Neuronal stem cell (in vitro differentiated cells): ENCODE measurements at regions not wholly inside any gene's neighbourhood (a gene's known extent, or its start where the extent isn't known, plus 50 kb on each side); places are given as distances from the start of the nearest gene placed in this dataset.

ENCODE experiments used
- DNase-seq: peaks from one replicate; pipeline ENCODE4 v3.0.0-alpha.2; 2013; ENCODE audit warnings: low spot score
- H2AFZ ChIP-seq: one replicate; pipeline ENCODE4 v1.6.1; 2013; ENCODE audit warnings: mild to moderate bottlenecking, low read length, inconsistent platforms
- H2AK5ac ChIP-seq: 2 replicates; pipeline ENCODE4 v1.6.1; 2013; ENCODE audit warnings: low read depth, mild to moderate bottlenecking, inconsistent platforms, low read length, moderate library complexity, mixed read lengths
- H2BK120ac ChIP-seq: 2 replicates; pipeline ENCODE4 v1.6.1; 2013; ENCODE audit warnings: low read depth, mild to moderate bottlenecking, inconsistent platforms, low read length, moderate library complexity, mixed read lengths
- H2BK12ac ChIP-seq: one replicate; pipeline ENCODE4 v1.6.1; 2013; ENCODE audit warnings: low read length, inconsistent platforms
- H2BK15ac ChIP-seq: 2 replicates; pipeline ENCODE4 v1.6.1; 2013; ENCODE audit warnings: mild to moderate bottlenecking, low read length, inconsistent platforms, mixed read lengths
- H2BK5ac ChIP-seq: one replicate; pipeline ENCODE4 v1.6.1; 2013; ENCODE audit warnings: inconsistent platforms, mild to moderate bottlenecking, low read length, moderate library complexity
- H3K14ac ChIP-seq: one replicate; pipeline ENCODE4 v1.6.1; 2013; ENCODE audit warnings: low read length, inconsistent platforms
- H3K18ac ChIP-seq: 2 replicates; pipeline ENCODE4 v1.6.1; 2013; ENCODE audit warnings: low read length, inconsistent platforms
- H3K23ac ChIP-seq: 2 replicates; pipeline ENCODE4 v1.6.1; 2013; ENCODE audit warnings: low read depth, mild to moderate bottlenecking, mixed read lengths, low read length, inconsistent platforms; ENCODE audit not compliant: poor library complexity
- H3K27ac ChIP-seq: replicated peaks from 3 replicates; pipeline ENCODE4 v1.5.1; 2013; ENCODE audit warnings: low read length, inconsistent platforms
- H3K27me3 ChIP-seq, 3 experiments: 2 replicates each; pipeline ENCODE4 v1.6.1; 2013; ENCODE audit warnings: low read length in 3 of 3, mild to moderate bottlenecking in 2 of 3, inconsistent platforms in 1 of 3, low read depth in 1 of 3, mixed read lengths in 1 of 3, moderate library complexity in 1 of 3; ENCODE audit not compliant: control insufficient read depth in 3 of 3, insufficient read depth in 3 of 3
- H3K36me3 ChIP-seq, 2 donors: replicated peaks in 1 of 2; 2 replicates each; pipeline ENCODE4 v1.6.1; 2013; ENCODE audit warnings: low read length in 2 of 2; ENCODE audit not compliant: control insufficient read depth in 2 of 2, insufficient read depth in 2 of 2
- H3K4ac ChIP-seq: 2 replicates; pipeline ENCODE4 v1.6.1; 2013; ENCODE audit warnings: inconsistent platforms, mild to moderate bottlenecking, low read length, moderate library complexity
- H3K4me1 ChIP-seq, 2 donors: 1 replicate in 1 of 2; 2 replicates in 1 of 2; pipeline ENCODE4 v1.6.1; 2013; ENCODE audit warnings: low read length in 2 of 2, low read depth in 1 of 2; ENCODE audit not compliant: control insufficient read depth in 2 of 2, insufficient read depth in 1 of 2
- H3K4me2 ChIP-seq: one replicate; pipeline ENCODE4 v1.6.1; 2013; ENCODE audit warnings: mild to moderate bottlenecking, low read length, inconsistent platforms; ENCODE audit not compliant: insufficient read depth, poor library complexity, severe bottlenecking
- H3K4me3 ChIP-seq, 2 donors: 2 replicates each; pipeline ENCODE4 v1.5.1; 2013; ENCODE audit warnings: low read length in 2 of 2, mild to moderate bottlenecking in 2 of 2, inconsistent platforms in 1 of 2, moderate library complexity in 1 of 2
- H3K79me1 ChIP-seq: one replicate; pipeline ENCODE4 v1.6.1; 2013; ENCODE audit warnings: low read depth, mild to moderate bottlenecking, inconsistent platforms, low read length, moderate library complexity
- H3K9ac ChIP-seq: one replicate; pipeline ENCODE4 v1.6.1; 2013; ENCODE audit warnings: mild to moderate bottlenecking, low read depth, low read length, inconsistent platforms; ENCODE audit not compliant: poor library complexity
- H3K9me3 ChIP-seq, 2 donors: replicated peaks in 1 of 2; 2 replicates each; pipeline versions ENCODE3 to v1.6.1; 2013; ENCODE audit warnings: low read length in 2 of 2, mild to moderate bottlenecking in 2 of 2, inconsistent platforms in 1 of 2, low read depth in 1 of 2, mixed read lengths in 1 of 2, moderate library complexity in 1 of 2; ENCODE audit not compliant: control insufficient read depth in 2 of 2, insufficient read depth in 1 of 2
- H4K8ac ChIP-seq: one replicate; pipeline ENCODE4 v1.6.1; 2013; ENCODE audit warnings: low read depth, mild to moderate bottlenecking, inconsistent platforms, low read length, moderate library complexity
- H4K91ac ChIP-seq: one replicate; pipeline ENCODE4 v1.6.1; 2013; ENCODE audit warnings: low read length, low read depth, mild to moderate bottlenecking, inconsistent platforms; ENCODE audit not compliant: poor library complexity
- WGBS, 2 donors: extraction: QIAGEN DNeasy Blood & Tissue Kit; methylation state at CpG; one replicate each; pipeline ENCODE4 v1.1.7; 2013; ENCODE audit warnings: missing lambda C conversion rate in 2 of 2, mixed read lengths in 1 of 2; ENCODE audit not compliant: insufficient read length in 2 of 2, insufficient replicate concordance in 1 of 2; ENCODE audit errors: extremely low coverage in 2 of 2; 5-methylcytosine and 5-hydroxymethylcytosine counted together

- WGBS, 2 donors, result no CpG with 5 or more reads among the region's 5 CpGs
Observed at GRCh38 chrX:39247536-39247935, 446.3 kb downstream of the MID1IP1 start.

GRCh38 chrX:39248330-39248729 is 447.1 kb downstream of the MID1IP1 start:
- Histone ChIP-seq H4K8ac (no peak overlapping the region), H2BK5ac (no peak overlapping the region), H2BK12ac (no peak overlapping the region), H3K4ac (no peak overlapping the region), H3K9me3 (no peaks in the 10 kb centered on the region), H2AK5ac (no peak overlapping the region), H3K27me3 (no peaks in the 10 kb centered on the region), H3K9ac (no peak overlapping the region), H3K4me2 (no peak overlapping the region), H3K18ac (no peak overlapping the region), H2AFZ (no peak overlapping the region), H2BK15ac (no peak overlapping the region), H4K91ac (no peak overlapping the region), H2BK120ac (no peak overlapping the region), H3K23ac (no peak overlapping the region), H3K79me1 (no peaks in the 10 kb centered on the region), H3K4me1 (no peaks in the 10 kb centered on the region), H3K14ac (no peak overlapping the region), H3K4me3 (no peak overlapping the region), H3K27ac (no peak overlapping the region), H3K36me3 (no peaks in the 10 kb centered on the region)
- DNase-seq, result no peak
- no CpG with 5 or more reads among the region's 3 CpGs for WGBS, 2 donors

More at GRCh38 chrX:39247536-39247935, 446.3 kb downstream of the MID1IP1 start:
- no peak for DNase-seq
- Histone ChIP-seq H3K14ac (no peak overlapping the region), H2AFZ (no peak overlapping the region), H3K36me3 (no peaks in the 10 kb centered on the region), H3K9ac (no peak overlapping the region), H2AK5ac (no peak overlapping the region), H3K27me3 (no peaks in the 10 kb centered on the region), H3K9me3 (no peaks in the 10 kb centered on the region), H3K23ac (no peak overlapping the region), H2BK15ac (no peak overlapping the region), H3K27ac (no peak overlapping the region), H2BK5ac (no peak overlapping the region), H3K18ac (no peak overlapping the region), H3K4me1 (no peaks in the 10 kb centered on the region), H3K4me3 (no peak overlapping the region), H3K4ac (no peak overlapping the region), H2BK12ac (no peak overlapping the region), H3K79me1 (no peaks in the 10 kb centered on the region), H4K8ac (no peak overlapping the region), H4K91ac (no peak overlapping the region), H2BK120ac (no peak overlapping the region), H3K4me2 (no peak overlapping the region)

- Histone ChIP-seq H2AK5ac (no peak overlapping the region), H2BK5ac (no peak overlapping the region), H3K4me1 (no peaks in the 10 kb centered on the region), H3K36me3 (no peaks in the 10 kb centered on the region), H3K4ac (no peak overlapping the region), H3K4me2 (no peak overlapping the region), H2BK120ac (no peak overlapping the region), H3K18ac (no peak overlapping the region), H4K91ac (no peak overlapping the region), H3K27ac (no peak overlapping the region), H4K8ac (no peak overlapping the region), H3K79me1 (no peaks in the 10 kb centered on the region), H3K4me3 (no peak overlapping the region), H3K9ac (no peak overlapping the region), H2BK12ac (no peak overlapping the region), H3K23ac (no peak overlapping the region), H2BK15ac (no peak overlapping the region), H3K14ac (no peak overlapping the region), H3K9me3 (no peaks in the 10 kb centered on the region), H2AFZ (no peak overlapping the region), H3K27me3 (no peaks in the 10 kb centered on the region)
- no peak for DNase-seq
Observed at GRCh38 chrX:39249999-39250398, 448.7 kb downstream of the MID1IP1 start.

GRCh38 chrX:39251995-39252394 is 450.7 kb downstream of the MID1IP1 start:
- Histone ChIP-seq H2AFZ (no peak overlapping the region), H2BK15ac (no peak overlapping the region), H3K27me3 (no peaks in the 10 kb centered on the region), H3K9me3 (no peaks in the 10 kb centered on the region), H3K27ac (no peak overlapping the region), H4K8ac (no peak overlapping the region), H3K79me1 (no peaks in the 10 kb centered on the region), H3K23ac (no peak overlapping the region), H2AK5ac (no peak overlapping the region), H2BK12ac (no peak overlapping the region), H3K9ac (no peak overlapping the region), H3K4me3 (no peak overlapping the region), H3K18ac (no peak overlapping the region), H3K4me1 (no peaks in the 10 kb centered on the region), H4K91ac (no peak overlapping the region), H2BK120ac (no peak overlapping the region), H3K4me2 (no peak overlapping the region), H3K4ac (no peak overlapping the region), H3K36me3 (no peaks in the 10 kb centered on the region), H3K14ac (no peak overlapping the region), H2BK5ac (no peak overlapping the region)
- DNase-seq, result no peak
- no CpG with 5 or more reads among the region's 1 CpG for WGBS, 2 donors
